ENCODE measurements at regions not wholly inside any gene's neighbourhood (a gene's known extent, or its start where the extent isn't known, plus 50 kb on each side); places are given as distances from the start of the nearest gene placed in this dataset.

- H4K5ac ChIP-seq (ENCODE audit: insufficient read length, low read depth, low read length): no peak overlapping the region
- no peak for TF ChIP-seq CTCF (conservative IDR thresholded peaks at IDR 0.05)
- H3T11ph ChIP-seq (ENCODE audit: low read length): no peak overlapping the region
- H3K23me2 ChIP-seq (ENCODE audit: insufficient read length, low read depth, low read length, poor library complexity, severe bottlenecking): no peaks in the 10 kb centered on the region
- H3K79me1 ChIP-seq (ENCODE audit: insufficient read depth, low read depth, low read length, poor library complexity, severe bottlenecking): no peaks in the 10 kb centered on the region
- H4K8ac ChIP-seq (replicated peaks; ENCODE audit: insufficient read length, low read depth, low read length): no peak overlapping the region
- no peak overlapping the region for H2BK12ac ChIP-seq (ENCODE audit: insufficient read length, low read depth, low read length)
- no peak overlapping the region for H3K23ac ChIP-seq (ENCODE audit: insufficient read length, low read depth, low read length)
- no peak overlapping the region for H3K14ac ChIP-seq (ENCODE audit: insufficient read depth, low read length)
- DNase-seq: peak; percentile 15
- H2BK120ac ChIP-seq (ENCODE audit: low read depth, low read length, poor library complexity, severe bottlenecking): no peak overlapping the region
- no peaks in the 10 kb centered on the region for H3K9me3 Mint-ChIP-seq
- H3K4me3 Mint-ChIP-seq: no peak overlapping the region
- no peaks in the 10 kb centered on the region for H4K20me1 ChIP-seq (ENCODE audit: control insufficient read depth, insufficient read depth, insufficient read length)
- H2BK5ac ChIP-seq (ENCODE audit: insufficient read length, low read length): no peak overlapping the region
- no peak overlapping the region for H3K18ac ChIP-seq (ENCODE audit: insufficient read length, low read depth, low read length)
- no peak overlapping the region for H3K4me2 ChIP-seq (ENCODE audit: insufficient read depth, insufficient read length, low read length)
- H2AK5ac ChIP-seq (ENCODE audit: insufficient read length, low read length): no peak overlapping the region
- no peaks in the 10 kb centered on the region; a peak in 1 of 7 replicates for H3K36me3 Mint-ChIP-seq (ENCODE audit: insufficient read depth in 1 of 3, low read depth in 3 of 3)
- no peak overlapping the region for H3K27ac ChIP-seq (ENCODE audit: insufficient read length, low read depth, low read length)
- no peak overlapping the region for H3K9ac ChIP-seq (ENCODE audit: extremely low read depth, insufficient read length, low read length)
- no peak overlapping the region for H3K27ac Mint-ChIP-seq
- H3K27me3 Mint-ChIP-seq (ENCODE audit: low read depth): no peaks in the 10 kb centered on the region; the same call in none of the 2 replicates
- H3K56ac ChIP-seq (ENCODE audit: insufficient read length, low read depth, low read length): no peak overlapping the region
- no peak overlapping the region for H2BK15ac ChIP-seq (ENCODE audit: low read depth, low read length)
- no peaks in the 10 kb centered on the region for H3K27me3 ChIP-seq (ENCODE audit: insufficient read depth, low read length)
- no peak overlapping the region for H3K4ac ChIP-seq (ENCODE audit: low read depth, low read length)
- H3K79me2 ChIP-seq (ENCODE audit: insufficient read depth, low read length): no peaks in the 10 kb centered on the region; the same call in 1 of the 2 replicates
- no peak overlapping the region for H2BK20ac ChIP-seq (ENCODE audit: low read depth, low read length, poor library complexity, severe bottlenecking)
- H4K91ac ChIP-seq (ENCODE audit: insufficient read length, low read depth, low read length): no peak overlapping the region
- H3K4me1 ChIP-seq (ENCODE audit: insufficient read depth, low read length): no peaks in the 10 kb centered on the region
- no peaks in the 10 kb centered on the region for H3K9me3 ChIP-seq (ENCODE audit: control insufficient read depth, low read depth, low read length)
- H2AFZ ChIP-seq (ENCODE audit: low read length): no peak overlapping the region
- no CpG with 5 or more reads among the region's 8 CpGs for WGBS (ENCODE audit: extremely low coverage, insufficient read length, low lambda C conversion rate)
- peaks cover 7 to 9% of the 10 kb centered on the region in 2 experiments for H3K4me1 Mint-ChIP-seq
Observed at GRCh38 chr10:130954326-130954905, 357.1 kb downstream of the TCERG1L start.

All from H9 (cell line).